LoVo (cell line): ENCODE measurements at regions not wholly inside any gene's neighbourhood (a gene's known extent, or its start where the extent isn't known, plus 50 kb on each side); places are given as distances from the start of the nearest gene placed in this dataset.
"Not testable (repeated sequence)": the region's sequence is repeated elsewhere in the genome, so short reads cannot be mapped to it uniquely, and the experiment has no call there.

Experiments used
- DNase-seq: peaks from one replicate; pipeline ENCODE4 v3.0.0-alpha.2; 2016; ENCODE audit warnings: low spot score

- not testable (repeated sequence) for DNase-seq
Measured at GRCh38 chr5:176060472-176061268, 92.6 kb upstream of the THOC3 start.

GRCh38 chr5:176061269-176061622 lies 93.1 kb upstream of the THOC3 start:
- not testable (repeated sequence) for DNase-seq

- not testable (repeated sequence) for DNase-seq
Measured at GRCh38 chr5:176061660-176062059, 93.5 kb upstream of the THOC3 start.

- DNase-seq, result not testable (repeated sequence)
Measured at GRCh38 chr5:176066262-176066945, 98.3 kb upstream of the THOC3 start.

GRCh38 chr5:176067162-176067561 lies 99.0 kb upstream of the THOC3 start:
- not testable (repeated sequence) for DNase-seq

GRCh38 chr5:176067948-176068347 lies 99.8 kb upstream of the THOC3 start:
- not testable (repeated sequence) for DNase-seq

- DNase-seq, result not testable (repeated sequence)
Measured at GRCh38 chr5:176073996-176074571, 106.0 kb upstream of the THOC3 start.

- DNase-seq, result not testable (repeated sequence)
Measured at GRCh38 chr5:176083717-176084116, 115.6 kb upstream of the THOC3 start.

GRCh38 chr5:176103083-176103482 lies 135.0 kb upstream of the THOC3 start:
- not testable (repeated sequence) for DNase-seq

GRCh38 chr5:176112888-176113287 lies 125.3 kb upstream of the SIMC1 start:
- DNase-seq, result not testable (repeated sequence)

- DNase-seq, result not testable (repeated sequence)
Measured at GRCh38 chr5:176113673-176114335, 124.4 kb upstream of the SIMC1 start.

- DNase-seq, result not testable (repeated sequence)
Measured at GRCh38 chr5:176114825-176115224, 123.4 kb upstream of the SIMC1 start.

- DNase-seq, result not testable (repeated sequence)
Measured at GRCh38 chr5:176117699-176118238, 120.5 kb upstream of the SIMC1 start.

- not testable (repeated sequence) for DNase-seq
Measured at GRCh38 chr5:176122361-176122760, 115.9 kb upstream of the SIMC1 start.

GRCh38 chr5:176124120-176124519 lies 114.1 kb upstream of the SIMC1 start:
- DNase-seq, result not testable (repeated sequence)

GRCh38 chr5:176131771-176132170 lies 106.5 kb upstream of the SIMC1 start:
- no peak for DNase-seq

GRCh38 chr5:176132471-176133288 lies 105.5 kb upstream of the SIMC1 start:
- no peak for DNase-seq

GRCh38 chr5:176133289-176133870 lies 104.8 kb upstream of the SIMC1 start:
- no peak for DNase-seq

GRCh38 chr5:176133877-176134276 lies 104.3 kb upstream of the SIMC1 start:
- DNase-seq, result no peak

- DNase-seq, result no peak
Measured at GRCh38 chr5:176134529-176135223, 103.5 kb upstream of the SIMC1 start.
